Stimulated activated CD4-positive, alpha-beta T cell treated with anti-CD3 and anti-CD28 coated beads, Interleukin-2, amount 100 ng/mL, for 4 hours (primary cell): ENCODE measurements at regions not wholly inside any gene's neighbourhood (a gene's known extent, or its start where the extent isn't known, plus 50 kb on each side); places are given as distances from the start of the nearest gene placed in this dataset.

ENCODE experiments used
- DNase-seq: peaks from one replicate; pipeline ENCODE4 v3.0.0-alpha.2; 2020; ENCODE audit warnings: low read depth

- DNase-seq: no peak
Measured at GRCh38 chr3:22947851-22948250, 255.3 kb upstream of the UBE2E2 start.

DNA sequence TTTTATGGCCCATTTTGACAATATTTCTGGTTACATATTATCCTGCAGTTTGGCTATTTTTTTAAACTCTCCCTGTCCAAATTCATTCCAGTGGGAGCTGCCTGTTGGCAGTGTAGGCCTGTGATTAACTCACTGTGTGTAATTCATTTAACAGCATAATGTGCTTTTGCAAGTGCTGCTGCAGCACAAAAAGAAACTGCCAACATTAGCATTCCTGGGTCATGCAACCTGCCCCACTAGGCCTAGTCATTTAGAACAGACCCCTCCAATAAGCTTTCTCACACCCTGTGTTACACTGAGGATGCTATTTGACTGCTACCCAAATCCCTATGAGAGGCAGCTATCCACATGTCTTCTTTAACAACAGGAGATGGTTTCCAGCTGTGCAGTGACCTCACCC, 251.2 kb upstream of the UBE2E2 start:
- DNase-seq: no peak

GRCh38 chr3:22952860-22953259, 250.3 kb upstream of the UBE2E2 start:
- DNase-seq: no peak

- DNase-seq: no peak
Measured at GRCh38 chr3:22959593-22959992, 243.5 kb upstream of the UBE2E2 start.

DNA sequence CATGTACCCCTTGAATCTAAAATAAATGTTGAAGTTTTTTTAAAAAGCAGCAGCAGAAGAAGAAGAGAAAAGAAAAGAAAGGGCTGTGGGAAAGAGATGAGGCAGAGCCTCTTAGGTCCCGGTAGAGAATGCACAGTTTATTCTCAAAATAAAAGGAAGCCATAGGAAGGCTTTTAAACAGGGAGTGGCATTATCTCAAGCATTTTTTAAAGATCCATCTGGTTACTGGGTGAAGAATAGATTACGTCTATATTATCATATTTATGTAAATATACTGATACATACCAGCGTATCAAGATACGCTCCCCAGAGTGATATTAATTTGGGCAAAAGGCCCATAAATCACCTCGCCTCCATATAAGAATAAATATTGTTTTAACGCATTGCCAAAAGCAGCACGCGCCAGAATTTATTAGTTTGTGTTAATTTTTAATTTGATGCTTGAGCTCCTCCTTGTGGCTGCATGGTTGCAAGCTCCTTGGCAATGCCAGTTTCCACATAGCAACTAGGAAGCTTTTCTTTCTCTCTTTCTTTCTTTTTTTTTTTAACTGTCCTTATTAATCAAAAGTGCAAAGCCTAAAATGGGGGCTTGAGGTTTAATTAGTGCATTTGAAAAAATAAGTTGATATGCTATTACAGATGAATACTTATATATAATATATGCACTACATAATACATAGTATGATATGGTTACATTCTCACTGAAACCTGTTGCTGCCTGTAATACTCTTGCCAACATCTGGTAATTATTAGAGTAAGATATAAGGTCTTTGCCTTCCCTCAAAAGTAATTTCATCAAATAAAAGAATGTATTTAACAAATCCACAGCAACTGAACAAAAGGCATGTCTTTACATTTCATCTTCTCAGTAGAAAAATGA, 242.8 kb upstream of the UBE2E2 start:
- no peak for DNase-seq

DNA sequence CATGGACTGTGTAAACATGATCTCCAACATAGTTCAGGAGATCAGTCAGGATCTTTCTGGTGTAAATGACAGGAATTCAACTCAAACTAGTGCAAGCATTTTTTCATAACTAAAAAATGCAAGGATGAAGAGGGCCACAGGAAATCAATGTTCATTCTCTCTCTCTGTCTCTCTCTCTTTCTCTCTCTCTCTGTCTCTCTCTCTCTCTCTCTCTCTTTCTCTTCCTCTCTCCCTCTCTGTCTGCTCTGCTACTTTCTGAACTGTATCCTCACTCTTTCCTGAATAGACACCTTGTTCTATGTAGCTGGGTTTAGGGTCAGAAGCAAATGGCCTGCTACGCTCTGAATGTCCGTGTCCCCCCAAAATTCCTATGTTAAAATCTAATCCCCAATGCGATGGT, 240.9 kb upstream of the UBE2E2 start:
- no peak for DNase-seq

- DNase-seq: no peak
Measured at GRCh38 chr3:22966349-22966748, 236.8 kb upstream of the UBE2E2 start.

DNA sequence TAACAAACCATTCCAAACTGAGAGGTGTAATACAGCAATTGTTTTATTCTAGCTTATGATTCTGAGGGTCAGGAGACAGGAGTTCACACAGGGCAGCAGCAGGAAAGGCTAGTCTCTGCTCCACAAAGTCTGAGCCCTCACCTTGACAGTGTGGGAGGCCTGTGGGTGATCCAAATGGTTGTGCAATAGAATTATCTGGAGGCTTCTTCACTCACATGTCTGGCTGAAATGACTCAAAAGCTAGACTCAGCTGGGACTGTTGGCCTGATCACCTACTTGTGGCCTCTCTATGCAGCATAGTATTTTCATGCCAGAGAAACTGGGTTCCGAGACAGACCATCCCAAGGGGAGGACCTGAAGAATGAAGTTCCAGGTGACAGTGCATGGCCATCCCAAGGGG, 233.9 kb upstream of the UBE2E2 start:
- DNase-seq: no peak

- no peak for DNase-seq
Measured at GRCh38 chr3:22971497-22971896, 231.6 kb upstream of the UBE2E2 start.

DNA sequence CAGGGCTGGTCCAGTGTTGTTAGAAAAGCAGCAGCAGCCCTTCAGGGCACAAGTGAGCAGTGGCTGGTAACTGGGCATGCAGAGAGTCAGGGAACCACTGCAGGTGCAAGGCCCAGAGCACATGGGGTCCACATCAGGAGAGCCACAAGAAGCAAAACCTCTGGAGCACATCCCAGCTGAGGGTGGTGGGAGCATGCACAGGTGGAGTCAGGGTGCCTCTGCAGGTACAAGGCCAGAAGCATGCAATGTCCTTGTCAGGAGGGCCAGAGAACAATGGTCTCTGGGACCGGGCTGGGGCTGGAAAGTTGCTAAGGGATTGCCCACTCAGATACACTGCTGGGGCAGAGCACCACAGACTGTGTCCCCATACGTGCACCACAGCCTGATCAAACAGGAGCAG, 226.1 kb upstream of the UBE2E2 start:
- DNase-seq: no peak

- no peak for DNase-seq
Measured at GRCh38 chr3:22977650-22978289, 225.4 kb upstream of the UBE2E2 start.

DNA sequence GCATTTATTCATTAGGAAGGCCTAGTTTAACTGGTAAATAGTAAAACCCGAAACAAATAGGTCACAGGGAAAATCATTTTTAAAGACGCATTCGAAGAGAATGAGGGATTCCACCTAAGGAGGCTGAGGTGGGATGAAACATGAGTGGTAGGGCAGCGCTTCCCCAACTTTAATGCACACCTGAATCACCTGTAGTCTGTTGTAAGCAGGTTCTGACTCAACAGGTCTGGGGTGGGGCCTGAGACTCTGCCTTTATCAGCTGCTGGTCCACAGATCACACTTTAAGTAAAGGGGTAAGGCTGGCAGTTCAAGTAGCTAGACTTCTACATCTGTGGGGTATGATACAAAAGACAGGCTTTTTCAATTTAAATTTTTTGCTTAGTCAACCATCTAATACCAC, 223.5 kb upstream of the UBE2E2 start:
- DNase-seq: no peak

DNA sequence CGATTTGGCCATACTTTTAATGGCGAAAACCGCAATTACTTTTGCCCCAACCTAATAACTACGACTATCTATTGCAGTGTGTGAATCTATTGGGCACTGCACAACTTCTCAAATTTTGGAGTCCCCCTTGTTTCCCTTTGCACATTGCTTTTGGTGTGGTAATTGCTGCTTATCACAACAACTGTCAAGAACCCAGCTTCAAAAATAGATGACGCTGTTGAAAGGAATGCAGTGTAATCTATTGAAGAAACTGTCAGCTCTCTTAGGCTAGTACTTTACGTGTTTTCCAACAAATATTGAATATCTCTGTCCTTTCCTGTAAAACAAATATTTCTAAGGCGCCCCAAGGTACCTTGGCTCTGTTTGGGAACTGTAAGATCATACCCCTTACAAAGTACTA, 222.8 kb upstream of the UBE2E2 start:
- DNase-seq: no peak

DNA sequence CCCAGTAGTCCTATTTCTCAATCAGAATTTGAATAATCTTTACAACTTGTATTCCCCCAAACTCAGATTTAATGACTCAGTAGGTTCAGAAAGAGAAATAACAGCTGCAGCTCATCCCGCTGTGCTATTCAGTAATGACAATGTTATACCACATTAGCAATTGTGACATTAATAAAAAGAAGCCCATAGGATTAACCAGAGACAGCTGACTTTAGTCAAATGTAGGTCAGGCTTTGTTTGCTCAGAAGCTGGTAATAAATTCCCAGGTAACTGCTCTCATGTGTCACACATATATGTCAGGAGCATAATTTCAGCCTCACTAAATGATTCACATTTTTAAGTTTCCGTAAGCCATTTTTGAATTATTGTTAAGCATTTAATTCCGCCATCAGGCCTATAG, 222.0 kb upstream of the UBE2E2 start:
- DNase-seq: no peak

DNA sequence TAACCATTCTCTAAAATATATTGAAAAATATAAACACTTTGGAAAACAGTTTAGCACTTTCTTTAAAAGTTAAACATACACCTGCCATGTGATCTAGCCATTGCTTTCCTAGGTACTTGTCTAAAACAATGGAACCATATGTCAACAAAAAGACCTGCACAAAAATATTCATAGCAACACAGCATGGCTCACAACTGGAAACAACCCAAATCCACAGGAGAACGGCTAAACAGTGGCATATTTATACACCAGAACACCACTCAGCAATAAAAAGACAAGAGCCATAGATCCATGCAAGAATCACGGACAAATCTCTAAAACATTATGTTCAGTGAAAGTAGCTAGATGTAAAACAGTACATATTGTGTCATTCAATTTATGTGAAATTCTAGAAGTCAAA, 221.3 kb upstream of the UBE2E2 start:
- no peak for DNase-seq

GRCh38 chr3:22982981-22983587, 220.0 kb upstream of the UBE2E2 start:
- DNase-seq: no peak

DNA sequence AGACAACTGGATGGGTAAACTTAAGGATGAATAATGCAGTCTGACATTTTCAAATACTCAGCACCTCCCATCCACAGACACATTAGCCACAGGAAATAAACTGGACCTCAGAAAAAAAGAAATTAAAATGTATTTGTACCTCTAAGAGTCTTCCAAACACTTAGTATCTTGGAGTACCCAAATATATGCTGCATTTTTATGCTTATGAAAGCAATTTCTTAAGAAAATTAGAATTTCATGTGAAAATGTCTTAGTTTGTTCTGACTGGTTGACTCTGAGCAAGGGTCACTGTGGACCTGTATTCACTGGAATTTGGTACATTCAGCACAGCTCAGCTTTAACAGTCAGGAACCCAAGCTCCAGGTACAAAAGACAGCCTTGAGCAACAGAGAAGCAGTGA, 216.2 kb upstream of the UBE2E2 start:
- no peak for DNase-seq

- no peak for DNase-seq
Measured at GRCh38 chr3:22988566-22988965, 214.6 kb upstream of the UBE2E2 start.

DNA sequence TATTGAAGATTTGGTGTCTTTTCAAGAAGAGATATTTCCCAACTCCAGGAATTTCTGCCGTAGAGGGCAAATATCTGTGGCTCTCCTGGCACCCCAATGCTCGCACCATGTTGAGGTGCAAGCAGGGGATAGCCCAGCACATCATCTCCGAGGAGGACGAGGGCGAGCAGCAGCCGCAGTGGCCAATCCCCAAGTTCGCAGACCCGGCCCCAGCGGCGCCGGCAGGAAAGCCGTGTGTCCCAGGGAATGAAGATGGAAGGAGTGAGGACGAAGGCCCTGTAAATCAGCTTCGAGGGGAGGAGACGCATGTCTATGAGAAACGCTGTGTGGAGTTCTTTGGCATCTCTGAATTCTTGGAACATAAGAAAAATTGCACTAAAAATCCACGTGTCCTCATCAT, 213.4 kb upstream of the UBE2E2 start:
- no peak for DNase-seq

- DNase-seq: no peak
Measured at GRCh38 chr3:22990291-22991200, 212.6 kb upstream of the UBE2E2 start.

- DNase-seq: no peak
Measured at GRCh38 chr3:22994781-22995180, 208.3 kb upstream of the UBE2E2 start.

DNA sequence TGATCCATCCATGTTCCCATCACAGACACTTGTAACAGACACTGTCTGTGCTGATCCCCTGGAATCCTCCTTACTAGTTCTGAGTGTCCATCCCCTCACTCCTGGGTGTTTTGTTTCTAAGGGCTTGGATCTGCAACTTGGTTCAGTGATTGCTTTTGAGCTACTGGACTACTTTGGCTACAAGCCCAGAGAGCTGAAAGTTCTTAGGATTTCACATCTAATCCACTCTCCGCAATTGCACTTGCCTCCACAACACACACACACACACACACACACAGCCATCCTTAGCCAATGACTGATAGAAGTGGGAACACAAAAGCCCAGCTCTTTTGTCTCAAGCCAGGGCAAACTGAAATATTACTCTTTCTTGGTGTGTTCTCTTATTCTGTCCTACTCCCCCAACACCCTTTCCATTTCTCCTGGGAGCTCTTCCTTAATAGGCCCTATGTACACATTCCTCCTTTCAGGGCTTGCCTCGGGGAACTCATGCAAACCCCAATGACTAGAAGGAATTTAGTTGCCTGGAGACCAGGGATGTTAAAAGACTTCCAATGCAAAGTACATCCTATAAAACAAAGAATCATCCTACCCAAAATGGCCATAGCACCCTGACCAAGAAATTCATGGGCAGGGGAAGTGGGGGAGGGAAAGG, 206.1 kb upstream of the UBE2E2 start:
- DNase-seq: no peak
